Sigmoid colon (tissue), 4 donors: ENCODE measurements at regions not wholly inside any gene's neighbourhood (a gene's known extent, or its start where the extent isn't known, plus 50 kb on each side); places are given as distances from the start of the nearest gene placed in this dataset.

Source experiments
- CTCF ChIP-seq, 4 experiments: fragments of 450-650 bp in 3 of 4; fragments of 200-600 bp in 1 of 4; IDR thresholded peaks; one replicate each; pipeline ENCODE4 v1.5.1; 2016 to 2019; ENCODE audit warnings: antibody characterized with exemption in 4 of 4, mild to moderate bottlenecking in 3 of 4, moderate library complexity in 2 of 4
- EP300 ChIP-seq, 4 donors: sonication (generic); formaldehyde crosslinking; IDR thresholded peaks; one replicate each; pipeline ENCODE4 v1.6.1; 2017; ENCODE audit warnings: antibody characterized with exemption in 4 of 4
- POLR2A ChIP-seq, 2 donors: fragments of 450-650 bp; IDR thresholded peaks; one replicate each; pipeline ENCODE4 v1.6.1; 2016; ENCODE audit warnings: antibody characterized with exemption in 2 of 2, mild to moderate bottlenecking in 2 of 2, moderate library complexity in 2 of 2
- POLR2AphosphoS5 ChIP-seq, 4 donors: sonication (generic); formaldehyde crosslinking; IDR thresholded peaks; one replicate each; pipeline ENCODE4 v1.6.1; 2017; ENCODE audit warnings: antibody characterized with exemption in 4 of 4

GRCh38 chr5:68875351-68875750 is 218.5 kb upstream of the SLC30A5 start:
- TF ChIP-seq CTCF (IDR thresholded peaks at IDR 0.05) (no peak), POLR2AphosphoS5 (IDR thresholded peaks at IDR 0.05) (no peak), POLR2A (IDR thresholded peaks at IDR 0.05) (no peak), EP300 (IDR thresholded peaks at IDR 0.05) (no peak)
